GM13977 (cell line): ENCODE measurements at regions not wholly inside any gene's neighbourhood (a gene's known extent, or its start where the extent isn't known, plus 50 kb on each side); places are given as distances from the start of the nearest gene placed in this dataset.
A peak's percentile ranks its signal among the peaks of the same experiment; 100 is the strongest.
"Not testable (repeated sequence)": the region's sequence is repeated elsewhere in the genome, so short reads cannot be mapped to it uniquely, and the experiment has no call there.

Source experiments
- DNase-seq: peaks from one replicate; pipeline ENCODE4 v3.0.0; 2012; ENCODE audit warnings: low spot score
- in situ Hi-C: fragments of 300-500 bp; cut with MboI; formaldehyde crosslinking; loops from one replicate; pipeline ENCODE4 v1.12.0; 2022; ENCODE audit warnings: low sequenced_read_pairs, low pct_unique_long_range_greater_than_20kb, mixed read lengths, inconsistent platforms; ENCODE audit not compliant: unreplicated experiment
- TF ChIP-seq, protein P1 (sequence below): IDR thresholded peaks from 2 replicates; pipeline ENCODE4 v1.5.1; 2012; ENCODE audit warnings: mild to moderate bottlenecking, control low read depth; ENCODE audit not compliant: insufficient read depth; ENCODE audit errors: extremely low read depth, missing control alignments

DNA sequence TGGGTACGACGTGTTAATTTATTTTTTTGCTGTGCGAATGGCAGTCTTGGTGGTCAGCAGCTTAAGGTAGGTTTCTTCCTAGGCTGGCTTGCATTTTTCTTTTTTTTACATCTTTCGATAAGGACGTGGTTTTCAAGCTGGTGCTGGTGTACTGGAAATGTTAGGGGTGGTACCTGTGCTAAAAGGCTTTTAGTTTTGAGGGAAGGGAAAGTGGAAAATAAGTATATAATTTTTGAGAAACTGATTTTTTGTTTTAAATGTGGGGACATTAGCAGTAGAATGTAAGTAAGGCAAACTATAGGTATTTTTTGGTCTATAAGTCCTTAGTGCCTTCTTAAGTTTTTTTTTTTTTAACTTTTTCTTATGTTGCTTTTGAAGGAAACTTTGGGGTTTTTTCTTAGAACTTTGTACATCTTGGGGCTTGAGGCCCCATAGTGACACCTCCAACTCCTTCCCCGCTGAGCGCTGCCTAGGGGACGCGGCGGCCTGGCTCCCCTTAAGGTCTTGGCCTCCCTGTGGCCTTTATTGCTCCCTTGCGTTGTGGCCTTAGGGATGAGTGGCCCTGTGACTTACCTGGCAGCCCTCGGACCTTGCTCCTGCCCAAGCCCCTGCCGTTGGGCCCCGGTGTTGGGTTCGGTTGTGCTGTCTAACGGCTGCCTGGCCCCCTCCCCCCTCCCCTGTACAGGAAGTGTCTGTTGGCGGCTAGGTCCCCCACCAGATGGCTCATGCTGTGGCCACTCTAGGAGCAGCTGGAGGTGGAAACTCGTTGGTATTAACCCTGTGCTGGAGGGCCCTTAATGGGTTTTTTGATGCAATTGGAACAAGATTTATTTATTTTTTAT is 88.0 kb upstream of the RPRML start:
- in situ Hi-C loops = no loop called here
- TF ChIP-seq, protein P1, sequence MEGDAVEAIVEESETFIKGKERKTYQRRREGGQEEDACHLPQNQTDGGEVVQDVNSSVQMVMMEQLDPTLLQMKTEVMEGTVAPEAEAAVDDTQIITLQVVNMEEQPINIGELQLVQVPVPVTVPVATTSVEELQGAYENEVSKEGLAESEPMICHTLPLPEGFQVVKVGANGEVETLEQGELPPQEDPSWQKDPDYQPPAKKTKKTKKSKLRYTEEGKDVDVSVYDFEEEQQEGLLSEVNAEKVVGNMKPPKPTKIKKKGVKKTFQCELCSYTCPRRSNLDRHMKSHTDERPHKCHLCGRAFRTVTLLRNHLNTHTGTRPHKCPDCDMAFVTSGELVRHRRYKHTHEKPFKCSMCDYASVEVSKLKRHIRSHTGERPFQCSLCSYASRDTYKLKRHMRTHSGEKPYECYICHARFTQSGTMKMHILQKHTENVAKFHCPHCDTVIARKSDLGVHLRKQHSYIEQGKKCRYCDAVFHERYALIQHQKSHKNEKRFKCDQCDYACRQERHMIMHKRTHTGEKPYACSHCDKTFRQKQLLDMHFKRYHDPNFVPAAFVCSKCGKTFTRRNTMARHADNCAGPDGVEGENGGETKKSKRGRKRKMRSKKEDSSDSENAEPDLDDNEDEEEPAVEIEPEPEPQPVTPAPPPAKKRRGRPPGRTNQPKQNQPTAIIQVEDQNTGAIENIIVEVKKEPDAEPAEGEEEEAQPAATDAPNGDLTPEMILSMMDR = peak; percentile 13
- peak; percentile 93 for DNase-seq

- in situ Hi-C loops = no loop called here
- TF ChIP-seq, protein P1 = no peak
- no peak for DNase-seq
Measured at GRCh38 chr17:47066095-47066494, 87.0 kb upstream of the RPRML start.

DNA sequence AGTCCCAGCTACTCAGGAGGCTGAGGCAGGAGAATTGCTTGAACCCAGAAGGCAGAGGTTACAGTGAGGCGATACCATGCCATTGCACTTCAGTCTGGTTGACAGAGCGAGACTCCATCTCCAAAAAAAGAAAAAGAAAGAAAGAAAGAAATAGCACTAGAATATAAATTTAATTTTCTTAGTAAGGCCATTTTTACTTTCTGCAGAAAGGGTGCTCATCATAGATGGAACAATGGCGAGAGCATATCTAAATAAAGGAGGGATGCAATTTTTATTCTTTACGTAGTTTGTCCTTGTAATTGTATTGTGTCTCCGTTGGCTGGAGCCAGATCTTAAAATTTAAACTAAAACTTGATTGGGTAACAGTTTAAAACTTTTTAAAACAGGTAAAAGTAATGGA is 85.6 kb upstream of the RPRML start:
- DNase-seq = no peak
- TF ChIP-seq, protein P1 = no peak
- in situ Hi-C loops = no loop called here

GRCh38 chr17:47063475-47063874 is 84.4 kb upstream of the RPRML start:
- TF ChIP-seq, protein P1 = no peak
- in situ Hi-C loops = no loop called here
- no peak for DNase-seq

DNA sequence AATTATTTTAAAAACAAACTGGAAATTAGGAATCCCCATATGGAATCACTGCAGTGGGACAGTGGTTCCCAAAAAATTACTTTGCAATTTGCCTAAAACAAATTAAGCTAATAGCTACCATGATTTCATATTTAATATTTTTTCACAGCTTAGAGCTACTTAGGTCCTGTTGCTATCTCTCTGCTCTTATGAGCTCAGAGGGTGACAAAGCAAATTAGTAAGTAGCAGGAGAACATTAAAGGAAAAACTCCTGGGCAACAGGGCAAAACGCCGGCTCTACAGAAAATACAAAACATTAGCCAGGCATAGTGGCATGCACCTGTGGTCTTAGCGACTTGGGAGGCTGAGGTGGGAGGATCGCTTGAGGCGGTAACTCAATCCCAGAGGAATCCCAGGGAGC is 83.8 kb upstream of the RPRML start:
- in situ Hi-C loops, DNase-seq: not testable (repeated sequence)

GRCh38 chr17:47060005-47060404 is 81.0 kb upstream of the RPRML start:
- in situ Hi-C loops, DNase-seq: not testable (repeated sequence)

- TF ChIP-seq, protein P1 = no peak
- DNase-seq = no peak
- in situ Hi-C loops = no loop called here
Measured at GRCh38 chr17:47057830-47058229, 78.8 kb upstream of the RPRML start.

DNA sequence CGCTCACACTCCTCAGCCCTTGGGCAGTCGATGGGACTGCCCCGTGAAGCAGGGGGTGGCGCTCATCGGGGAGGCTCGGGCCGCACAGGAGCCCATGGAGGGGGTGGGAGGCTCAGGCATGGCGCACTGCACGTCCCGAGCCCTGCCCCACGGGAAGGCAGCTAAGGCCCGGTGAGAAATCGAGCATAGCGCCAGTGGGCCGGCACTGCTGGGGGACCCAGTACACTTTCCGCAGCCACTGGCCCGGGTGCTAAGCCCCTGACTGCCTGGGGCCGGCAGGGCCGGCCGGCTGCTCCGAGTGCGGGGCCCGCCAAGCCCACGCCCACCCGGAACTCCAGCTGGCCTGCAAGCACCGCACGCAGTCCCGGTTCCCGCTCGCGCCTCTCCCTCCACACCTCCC is 78.2 kb upstream of the RPRML start:
- in situ Hi-C loops, DNase-seq: not testable (repeated sequence)

- DNase-seq, in situ Hi-C loops: not testable (repeated sequence)
Measured at GRCh38 chr17:47056687-47057086, 77.6 kb upstream of the RPRML start.
